ENCODE measurements at regions not wholly inside any gene's neighbourhood (a gene's known extent, or its start where the extent isn't known, plus 50 kb on each side); places are given as distances from the start of the nearest gene placed in this dataset.

DNA sequence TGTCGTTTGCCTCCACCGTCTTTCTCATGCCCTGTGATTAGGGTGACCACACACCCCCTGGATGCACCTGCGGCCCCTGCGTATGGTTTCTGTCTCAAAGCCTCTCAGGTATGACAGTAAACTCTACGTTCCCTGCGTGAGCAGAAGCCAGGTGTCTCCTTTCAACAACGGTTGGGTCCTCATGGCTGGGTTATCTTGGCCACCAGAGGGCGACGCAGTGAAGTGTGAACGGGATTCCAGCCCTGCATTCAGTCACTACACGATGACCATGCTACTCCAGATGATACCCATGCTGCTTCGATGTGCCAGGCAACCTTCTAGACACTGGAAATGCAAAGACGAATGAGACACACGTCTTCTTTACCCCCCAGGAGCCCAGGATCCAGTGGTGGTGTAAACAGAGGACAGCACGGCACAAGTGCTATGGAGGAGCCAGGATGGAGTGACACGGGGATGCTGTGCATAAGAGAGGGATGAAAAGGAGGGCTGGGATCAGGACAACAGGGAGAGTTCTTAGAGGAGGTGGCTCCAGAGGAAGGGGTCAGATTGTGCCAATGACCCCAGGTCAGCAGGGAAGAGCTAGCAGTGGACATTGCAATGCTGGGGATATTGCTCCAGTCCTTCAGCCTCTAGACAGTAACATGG lies 228.1 kb upstream of the PFKP start:
- DNase-seq = no peak
- Histone ChIP-seq H3K4me3 (no peak overlapping the region), H3K27ac (no peak overlapping the region), H3K36me3 (no peaks in the 10 kb centered on the region), H3K9me3 (no peaks in the 10 kb centered on the region), H3K27me3 (peaks cover 0 to 6% (median 0%) of the 10 kb centered on the region in 3 donors), H3K4me1 (no peaks in the 10 kb centered on the region)
- TF ChIP-seq, protein P1, sequence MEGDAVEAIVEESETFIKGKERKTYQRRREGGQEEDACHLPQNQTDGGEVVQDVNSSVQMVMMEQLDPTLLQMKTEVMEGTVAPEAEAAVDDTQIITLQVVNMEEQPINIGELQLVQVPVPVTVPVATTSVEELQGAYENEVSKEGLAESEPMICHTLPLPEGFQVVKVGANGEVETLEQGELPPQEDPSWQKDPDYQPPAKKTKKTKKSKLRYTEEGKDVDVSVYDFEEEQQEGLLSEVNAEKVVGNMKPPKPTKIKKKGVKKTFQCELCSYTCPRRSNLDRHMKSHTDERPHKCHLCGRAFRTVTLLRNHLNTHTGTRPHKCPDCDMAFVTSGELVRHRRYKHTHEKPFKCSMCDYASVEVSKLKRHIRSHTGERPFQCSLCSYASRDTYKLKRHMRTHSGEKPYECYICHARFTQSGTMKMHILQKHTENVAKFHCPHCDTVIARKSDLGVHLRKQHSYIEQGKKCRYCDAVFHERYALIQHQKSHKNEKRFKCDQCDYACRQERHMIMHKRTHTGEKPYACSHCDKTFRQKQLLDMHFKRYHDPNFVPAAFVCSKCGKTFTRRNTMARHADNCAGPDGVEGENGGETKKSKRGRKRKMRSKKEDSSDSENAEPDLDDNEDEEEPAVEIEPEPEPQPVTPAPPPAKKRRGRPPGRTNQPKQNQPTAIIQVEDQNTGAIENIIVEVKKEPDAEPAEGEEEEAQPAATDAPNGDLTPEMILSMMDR (IDR thresholded peaks at IDR 0.05) = peak in 2 of 4 experiments; percentile 14 to 43
- TF ChIP-seq EP300 (IDR thresholded peaks at IDR 0.05) (no peak), POLR2AphosphoS5 (IDR thresholded peaks at IDR 0.05) (no peak), POLR2A (IDR thresholded peaks at IDR 0.05) (no peak)
- intact Hi-C loops (cut with DNase I) = no loop called here
- 40 to 51% methylated on average over 16 of the region's 16 CpGs for WGBS, 2 donors

DNA sequence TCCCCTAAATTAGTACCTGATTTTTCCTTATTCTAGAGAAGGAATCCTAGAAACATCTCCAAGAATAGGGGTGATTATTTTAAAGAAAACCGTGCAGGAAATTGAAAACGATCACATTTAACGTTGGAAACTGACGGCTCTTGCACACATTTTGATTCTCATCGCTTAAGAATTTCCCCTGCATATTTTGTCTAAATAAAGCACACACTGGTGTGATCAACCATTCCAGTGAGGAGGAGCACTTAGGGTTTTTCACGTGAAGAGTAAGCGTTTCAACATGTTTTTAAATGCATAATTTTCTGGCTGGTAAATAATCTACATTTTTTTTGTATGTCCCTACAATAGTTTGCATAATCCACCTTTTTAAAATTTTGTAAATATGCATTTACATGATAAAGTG lies 229.7 kb upstream of the PFKP start:
- Histone ChIP-seq H3K9me3 (no peaks in the 10 kb centered on the region), H3K4me3 (no peak overlapping the region), H3K27me3 (peaks cover 0 to 6% (median 0%) of the 10 kb centered on the region in 3 donors), H3K4me1 (no peaks in the 10 kb centered on the region), H3K36me3 (no peaks in the 10 kb centered on the region), H3K27ac (peak overlapping the region in 1 of 4 donors; percentile 42)
- DNase-seq = no peak
- intact Hi-C loops (cut with DNase I) = no loop called here
- TF ChIP-seq EP300 (IDR thresholded peaks at IDR 0.05) (no peak), POLR2A (IDR thresholded peaks at IDR 0.05) (no peak), POLR2AphosphoS5 (IDR thresholded peaks at IDR 0.05) (no peak)
- TF ChIP-seq, protein P1 (IDR thresholded peaks at IDR 0.05) = no peak
- WGBS, 2 donors = 80 to 82% methylated on average over 7 of the region's 7 CpGs

GRCh38 chr10:2836921-2837662 lies 230.3 kb upstream of the PFKP start:
- no peak overlapping the region for H3K4me3 ChIP-seq
- peaks cover 0 to 6% (median 0%) of the 10 kb centered on the region in 3 donors for H3K27me3 ChIP-seq
- intact Hi-C loops (cut with DNase I) = no loop called here
- TF ChIP-seq POLR2AphosphoS5 (IDR thresholded peaks at IDR 0.05) (no peak), POLR2A (IDR thresholded peaks at IDR 0.05) (no peak), EP300 (IDR thresholded peaks at IDR 0.05) (no peak)
- TF ChIP-seq, protein P1 (IDR thresholded peaks at IDR 0.05) = no peak
- no peak for DNase-seq
- no peaks in the 10 kb centered on the region for H3K36me3 ChIP-seq
- WGBS, 2 donors = 85 to 93% methylated on average over 22 of the region's 22 CpGs
- H3K27ac ChIP-seq = peak overlapping the region in 1 of 4 donors; percentile 42
- H3K9me3 ChIP-seq = no peaks in the 10 kb centered on the region
- no peaks in the 10 kb centered on the region for H3K4me1 ChIP-seq

DNA sequence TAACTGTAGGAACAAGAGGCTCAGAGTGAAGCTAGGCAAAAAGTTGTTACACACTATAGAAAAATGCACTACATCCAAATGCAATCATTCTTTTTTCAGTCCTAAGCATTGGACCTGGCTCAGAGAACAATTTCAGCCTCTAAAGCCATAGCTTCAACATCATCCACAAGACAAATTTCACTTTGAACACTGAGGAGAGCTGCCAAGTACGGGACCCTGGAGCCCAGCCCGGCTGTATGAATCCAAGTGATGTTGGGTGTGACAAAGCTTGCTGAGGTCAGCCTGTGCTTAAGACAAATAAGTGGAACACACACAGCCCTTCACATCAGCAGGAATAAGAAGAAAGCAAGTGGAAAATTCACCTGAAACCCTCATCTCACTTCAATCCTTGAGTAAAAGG lies 233.1 kb upstream of the PFKP start:
- H3K27ac ChIP-seq = no peak overlapping the region
- no peaks in the 10 kb centered on the region for H3K4me1 ChIP-seq
- TF ChIP-seq POLR2AphosphoS5 (IDR thresholded peaks at IDR 0.05) (no peak), EP300 (IDR thresholded peaks at IDR 0.05) (no peak), POLR2A (IDR thresholded peaks at IDR 0.05) (no peak)
- TF ChIP-seq, protein P1 (IDR thresholded peaks at IDR 0.05) = no peak
- H3K36me3 ChIP-seq = no peaks in the 10 kb centered on the region
- intact Hi-C loops (cut with DNase I) = no loop called here
- H3K9me3 ChIP-seq = no peaks in the 10 kb centered on the region
- no peak for DNase-seq
- H3K27me3 ChIP-seq = no peaks in the 10 kb centered on the region
- H3K4me3 ChIP-seq = no peak overlapping the region
- 66 to 77% methylated on average over 2 of the region's 2 CpGs for whole genome bisulfite sequencing, 2 donors

All from sigmoid colon (tissue), 6 donors.